Neutrophil (primary cell): ENCODE measurements at regions not wholly inside any gene's neighbourhood (a gene's known extent, or its start where the extent isn't known, plus 50 kb on each side); places are given as distances from the start of the nearest gene placed in this dataset.

ENCODE experiments used
- H3K27ac ChIP-seq: fragments of 200-600 bp; sonication (generic); 2 replicates; pipeline ENCODE4 v1.5.1; 2016; ENCODE audit warnings: mild to moderate bottlenecking, moderate library complexity
- H3K27me3 ChIP-seq: fragments of 200-600 bp; sonication (generic); 2 replicates; pipeline ENCODE4 v1.6.0; 2016; ENCODE audit warnings: mild to moderate bottlenecking
- H3K36me3 ChIP-seq: fragments of 200-600 bp; sonication (generic); 2 replicates; pipeline ENCODE4 v1.5.1; 2017
- H3K4me1 ChIP-seq, 2 experiments: fragments of 200-600 bp in 1 of 2; sonication (generic) in 1 of 2; 1 replicate in 1 of 2; 2 replicates in 1 of 2; pipeline versions ENCODE4 v1.5.1 to v1.6.1; 2013 to 2016; ENCODE audit warnings: low read depth in 1 of 2, low read length in 1 of 2, mild to moderate bottlenecking in 1 of 2, moderate library complexity in 1 of 2; ENCODE audit not compliant: control insufficient read depth in 1 of 2, insufficient read depth in 1 of 2
- H3K4me3 ChIP-seq, 2 experiments: fragments of 200-600 bp in 1 of 2; sonication (generic) in 1 of 2; 1 replicate in 1 of 2; 2 replicates in 1 of 2; pipeline ENCODE4 v1.5.1; 2013 to 2016; ENCODE audit warnings: low read depth in 1 of 2, low read length in 1 of 2, mild to moderate bottlenecking in 1 of 2, moderate library complexity in 1 of 2
- H3K9me3 ChIP-seq: fragments of 200-600 bp; sonication (generic); 2 replicates; pipeline ENCODE4 v1.5.1; 2016
- CTCF ChIP-seq: fragments of 200-600 bp; sonication (generic); IDR thresholded peaks from 2 replicates; pipeline ENCODE4 v1.5.1; 2016; ENCODE audit warnings: antibody characterized with exemption

- H3K36me3 ChIP-seq, result no peaks in the 10 kb centered on the region
- no peaks in the 10 kb centered on the region for H3K9me3 ChIP-seq
- H3K4me3 ChIP-seq, result no peak overlapping the region
- H3K27ac ChIP-seq, result no peak overlapping the region
- TF ChIP-seq CTCF, result no peak
- H3K27me3 ChIP-seq, result no peaks in the 10 kb centered on the region
- H3K4me1 ChIP-seq, result no peaks in the 10 kb centered on the region
Measured at GRCh38 chr13:88670509-88670908, 999.3 kb downstream of the SLITRK5 start.

GRCh38 chr13:88674841-88675240 lies 1003.7 kb downstream of the SLITRK5 start:
- no peak for TF ChIP-seq CTCF
- no peak overlapping the region for H3K4me3 ChIP-seq
- no peaks in the 10 kb centered on the region for H3K36me3 ChIP-seq
- H3K4me1 ChIP-seq, result no peaks in the 10 kb centered on the region
- no peaks in the 10 kb centered on the region for H3K9me3 ChIP-seq
- H3K27ac ChIP-seq, result no peak overlapping the region
- H3K27me3 ChIP-seq, result no peaks in the 10 kb centered on the region

- TF ChIP-seq CTCF, result no peak
- Histone ChIP-seq H3K9me3 (no peaks in the 10 kb centered on the region), H3K4me3 (no peak overlapping the region), H3K27me3 (no peaks in the 10 kb centered on the region), H3K27ac (no peak overlapping the region), H3K36me3 (no peaks in the 10 kb centered on the region), H3K4me1 (no peaks in the 10 kb centered on the region)
Measured at GRCh38 chr13:88675347-88675996, 1004.3 kb downstream of the SLITRK5 start.

- no peak overlapping the region for H3K4me3 ChIP-seq
- no peaks in the 10 kb centered on the region for H3K27me3 ChIP-seq
- no peak overlapping the region for H3K27ac ChIP-seq
Measured at GRCh38 chr13:88676016-88676415, 1004.8 kb downstream of the SLITRK5 start.

GRCh38 chr13:88685459-88685858 lies 1014.3 kb downstream of the SLITRK5 start:
- TF ChIP-seq CTCF, result no peak
- Histone ChIP-seq H3K27ac (no peak overlapping the region), H3K9me3 (no peaks in the 10 kb centered on the region), H3K4me3 (no peak overlapping the region), H3K36me3 (no peaks in the 10 kb centered on the region), H3K27me3 (no peaks in the 10 kb centered on the region), H3K4me1 (no peaks in the 10 kb centered on the region)

More at GRCh38 chr13:88676016-88676415, 1004.8 kb downstream of the SLITRK5 start:
- no peak for TF ChIP-seq CTCF
- H3K9me3 ChIP-seq, result no peaks in the 10 kb centered on the region
- no peaks in the 10 kb centered on the region for H3K4me1 ChIP-seq
- H3K36me3 ChIP-seq, result no peaks in the 10 kb centered on the region
